ES-I3 (cell line): ENCODE measurements at regions not wholly inside any gene's neighbourhood (a gene's known extent, or its start where the extent isn't known, plus 50 kb on each side); places are given as distances from the start of the nearest gene placed in this dataset.

Source experiments
- H3K36me3 ChIP-seq: 2 replicates; pipeline ENCODE4 v1.6.1; 2013; ENCODE audit warnings: mild to moderate bottlenecking, low read length, control low read depth, moderate library complexity; ENCODE audit not compliant: insufficient read depth
- H3K4me1 ChIP-seq: 2 replicates; pipeline ENCODE4 v1.6.1; 2013; ENCODE audit warnings: mild to moderate bottlenecking, control low read depth, low read length; ENCODE audit not compliant: insufficient read depth
- H3K9ac ChIP-seq: 2 replicates; pipeline ENCODE4 v1.6.1; 2013; ENCODE audit warnings: low read depth, mild to moderate bottlenecking, low read length, moderate library complexity
- H3K9me3 ChIP-seq: 2 replicates; pipeline ENCODE4 v1.6.1; 2013; ENCODE audit warnings: mild to moderate bottlenecking, low read length, moderate library complexity; ENCODE audit not compliant: control insufficient read depth, insufficient read depth

DNA sequence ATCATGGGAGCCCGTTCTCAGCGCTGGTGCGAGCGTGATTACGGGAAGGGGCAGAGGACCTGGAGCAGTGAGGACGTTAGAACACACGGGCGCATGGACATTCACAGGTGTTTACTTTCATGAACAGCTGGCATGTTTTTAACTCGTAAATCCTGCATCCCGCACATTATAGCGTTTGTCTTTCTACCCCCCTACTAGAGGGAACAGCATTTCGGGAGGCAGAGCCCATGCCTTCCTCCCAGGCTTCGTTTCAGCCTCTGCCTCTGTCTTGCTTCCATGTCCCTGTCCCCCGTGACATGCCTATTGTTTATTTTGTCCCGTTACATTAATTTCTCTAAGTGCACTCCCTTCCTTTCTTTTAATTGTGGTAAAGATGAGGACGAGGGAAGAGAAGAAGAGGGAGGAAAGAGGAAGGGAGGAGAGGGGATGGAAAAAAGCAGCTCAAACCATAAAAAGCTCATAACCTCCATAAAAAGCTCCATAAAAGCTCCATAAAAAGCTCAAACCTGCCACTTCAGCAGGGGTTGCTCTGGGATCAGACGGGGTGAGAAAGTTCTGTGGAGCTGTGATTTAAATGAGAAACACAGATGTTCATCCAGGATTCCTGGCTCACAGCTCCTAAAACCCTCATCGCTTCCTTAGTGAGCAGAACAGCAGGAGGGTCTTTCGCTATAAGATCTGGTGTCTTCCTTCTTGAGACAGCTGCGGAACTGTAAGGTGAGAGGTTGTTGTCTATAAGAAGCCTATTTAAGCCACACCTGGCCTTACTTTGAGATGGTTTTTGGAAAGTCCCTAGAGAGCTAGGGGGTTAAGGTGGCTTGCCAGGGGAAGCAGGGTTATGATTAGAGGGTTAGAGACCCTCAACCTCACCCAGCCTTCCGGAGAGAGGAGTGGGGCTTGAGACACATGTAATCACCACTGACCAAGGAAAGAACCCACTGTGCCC lies 66.6 kb upstream of the SNTG2 start:
- no peaks in the 10 kb centered on the region for H3K9me3 ChIP-seq
- H3K4me1 ChIP-seq: peaks cover 9% of the 10 kb centered on the region; the same call in 1 of the 2 replicates
- no peak overlapping the region for H3K9ac ChIP-seq
- no peaks in the 10 kb centered on the region for H3K36me3 ChIP-seq

DNA sequence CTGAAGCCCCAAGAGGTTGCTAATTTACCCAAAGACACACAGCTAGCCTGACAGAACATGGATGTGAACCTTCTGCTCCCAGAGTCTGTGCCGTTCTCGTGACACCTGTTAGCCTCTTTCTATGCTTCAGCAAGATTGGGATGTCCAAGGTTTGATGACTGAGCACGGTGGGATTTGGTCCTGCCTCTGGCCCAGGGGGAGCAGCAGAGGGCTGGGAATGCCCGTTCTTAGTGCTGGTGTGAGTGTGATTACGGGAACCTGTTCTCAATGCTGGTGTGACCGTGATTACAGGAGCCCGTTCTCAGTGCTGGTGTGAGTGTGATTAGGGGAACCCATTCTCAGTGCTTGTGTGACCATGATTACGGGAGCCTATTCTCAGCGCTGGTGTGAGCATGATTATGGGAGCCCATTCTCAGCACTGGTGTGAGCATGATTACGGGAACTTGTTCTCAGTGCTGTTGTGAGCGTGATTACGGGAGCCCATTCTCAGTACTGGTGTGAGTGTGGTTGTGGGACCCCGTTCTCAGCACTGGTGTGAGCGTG lies 67.3 kb upstream of the SNTG2 start:
- Histone ChIP-seq H3K4me1 (peaks cover 9% of the 10 kb centered on the region; the same call in 1 of the 2 replicates), H3K9me3 (no peaks in the 10 kb centered on the region), H3K36me3 (no peaks in the 10 kb centered on the region), H3K9ac (no peak overlapping the region)

DNA sequence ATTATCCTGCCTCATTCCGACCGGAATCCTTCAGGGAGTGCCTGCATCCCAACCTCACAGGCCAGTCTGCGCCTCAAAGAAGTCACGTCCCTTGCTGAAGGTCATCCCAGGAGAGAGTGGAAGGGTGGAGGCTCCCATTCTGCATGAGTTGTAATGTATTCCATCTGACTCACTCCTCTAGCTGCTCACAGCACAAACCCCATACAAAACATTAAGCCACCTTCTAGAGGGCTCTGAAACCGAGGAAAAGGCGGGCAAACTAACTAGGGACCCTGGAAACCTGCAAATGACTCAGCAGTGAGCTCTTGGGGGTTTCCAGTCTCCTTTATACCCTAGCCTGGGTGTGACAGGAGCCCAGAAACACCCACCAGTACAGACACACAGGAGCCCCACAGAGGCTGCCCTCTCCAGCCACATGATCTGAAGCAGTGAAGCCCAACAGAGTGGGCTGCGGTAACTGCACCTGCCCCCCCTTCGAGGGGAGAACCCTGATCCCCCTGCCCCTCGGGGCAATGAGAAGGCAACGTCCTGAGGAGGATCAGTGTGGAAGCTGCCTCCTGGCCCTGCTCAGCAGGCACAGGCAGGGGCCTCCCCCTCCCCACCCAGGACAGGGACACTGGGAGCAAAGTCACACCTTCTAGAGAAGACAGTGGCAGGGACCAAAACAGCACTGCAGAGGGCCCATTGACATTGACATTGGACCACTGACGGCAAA lies 69.3 kb upstream of the SNTG2 start:
- Histone ChIP-seq H3K36me3 (no peaks in the 10 kb centered on the region), H3K9ac (no peak overlapping the region), H3K9me3 (no peaks in the 10 kb centered on the region), H3K4me1 (peaks cover 9% of the 10 kb centered on the region; the same call in 1 of the 2 replicates)

DNA sequence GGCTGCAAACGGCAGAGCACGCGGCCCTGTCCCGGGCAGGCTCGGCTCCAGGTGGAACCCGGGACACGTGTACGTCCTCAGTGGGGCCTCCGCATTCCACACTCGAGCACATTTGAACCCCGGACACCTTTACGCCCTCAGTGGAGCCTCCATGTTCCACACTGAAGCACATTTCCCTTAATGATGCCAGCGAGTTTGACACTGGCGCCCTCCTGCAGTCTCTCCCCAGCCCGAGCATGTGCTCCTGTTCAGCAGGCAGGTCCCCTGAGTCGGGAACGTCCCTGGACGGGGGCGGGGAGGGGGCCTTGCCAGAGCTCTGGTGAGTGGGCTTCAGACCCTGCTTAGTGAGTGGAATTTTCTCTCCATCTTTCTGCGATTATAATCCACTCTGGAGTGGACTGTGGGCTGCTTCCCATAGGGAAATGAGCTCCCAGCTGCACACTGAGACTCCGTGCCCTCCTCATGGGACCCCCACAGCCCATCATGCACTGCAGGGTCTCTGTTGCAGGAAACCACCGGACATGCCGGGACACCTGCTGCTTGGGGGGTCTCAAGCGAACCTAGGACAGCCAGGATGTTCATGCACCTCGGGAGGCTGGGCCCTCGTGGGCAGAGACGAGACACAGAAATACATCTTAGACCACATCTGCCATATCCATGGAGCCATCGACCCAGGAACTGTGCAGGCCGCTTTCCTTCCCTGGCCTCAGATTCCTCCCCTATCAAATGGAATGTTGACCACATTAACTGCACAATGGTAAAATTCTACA lies 70.3 kb upstream of the SNTG2 start:
- Histone ChIP-seq H3K4me1 (peaks cover 9% of the 10 kb centered on the region; the same call in 1 of the 2 replicates), H3K9me3 (no peaks in the 10 kb centered on the region), H3K36me3 (no peaks in the 10 kb centered on the region), H3K9ac (no peak overlapping the region)

DNA sequence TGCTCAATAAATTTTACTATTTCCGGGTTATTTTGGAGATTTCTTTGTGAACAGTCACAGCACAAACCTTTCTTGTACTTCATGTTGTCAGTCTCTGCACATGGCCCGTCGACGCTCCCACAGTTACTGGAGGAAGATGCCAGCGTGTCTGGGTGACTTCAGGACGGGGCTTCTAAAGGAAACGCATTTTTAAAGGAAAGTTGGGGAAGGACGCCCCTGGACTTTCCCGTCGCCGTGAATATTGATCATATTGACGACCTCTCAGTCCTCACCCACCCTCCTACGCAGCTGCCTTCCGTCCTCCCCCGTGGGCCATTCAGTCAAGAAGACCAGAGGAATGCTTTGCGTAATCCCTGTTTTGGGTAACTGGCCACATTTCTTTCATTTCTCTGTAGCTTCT lies 71.1 kb upstream of the SNTG2 start:
- Histone ChIP-seq H3K9ac (no peak overlapping the region), H3K4me1 (peaks cover 9% of the 10 kb centered on the region; the same call in 1 of the 2 replicates), H3K36me3 (no peaks in the 10 kb centered on the region), H3K9me3 (no peaks in the 10 kb centered on the region)

DNA sequence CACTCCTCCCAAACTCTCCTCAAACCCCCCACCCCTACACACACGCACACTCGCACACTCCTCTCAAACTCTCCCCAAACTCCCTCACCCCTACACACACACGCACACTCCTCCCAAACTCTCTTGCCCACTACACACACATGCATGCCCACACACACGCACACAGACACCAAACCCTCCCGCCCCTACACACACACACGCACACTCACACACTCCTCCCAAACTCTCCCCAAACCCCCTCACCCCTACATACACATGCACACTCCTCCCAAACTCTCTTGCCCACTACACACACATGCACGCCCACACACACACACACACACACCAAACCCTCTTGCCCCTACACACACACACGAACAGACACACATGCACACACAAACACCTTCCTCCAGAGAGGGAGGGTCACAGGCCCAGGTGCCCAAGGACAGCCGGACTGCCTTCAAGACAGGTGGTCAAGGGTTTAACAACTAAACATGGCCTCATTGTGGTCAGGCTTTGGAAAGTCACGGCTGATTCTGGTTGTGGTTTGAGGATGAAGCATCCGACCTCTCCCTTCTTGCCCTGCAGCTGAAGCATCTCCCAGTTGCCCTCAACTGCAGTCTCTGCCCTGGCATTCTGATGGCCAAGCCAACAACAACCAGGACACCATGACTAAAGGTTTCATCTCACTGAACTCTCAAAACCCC lies 72.3 kb upstream of the SNTG2 start:
- H3K9me3 ChIP-seq: no peaks in the 10 kb centered on the region

DNA sequence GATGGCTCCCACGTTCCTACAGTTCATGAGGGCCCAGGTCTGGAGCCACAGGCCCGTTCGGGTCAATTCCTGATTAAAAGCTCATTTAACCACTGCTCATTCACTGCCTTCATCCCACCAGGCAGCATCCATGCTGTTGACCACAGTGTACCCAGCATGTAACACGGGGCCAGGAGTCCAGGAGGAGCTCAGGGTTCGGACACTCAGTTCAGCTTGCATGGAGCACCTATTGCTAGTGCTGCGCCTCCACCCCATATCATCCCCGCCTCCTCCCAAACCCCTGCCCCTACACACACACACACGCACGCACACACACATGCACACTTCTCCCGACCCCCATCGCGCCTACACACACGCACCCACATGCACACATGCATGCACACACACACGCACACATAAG lies 72.9 kb upstream of the SNTG2 start:
- Histone ChIP-seq H3K4me1 (peaks cover 9% of the 10 kb centered on the region; the same call in 1 of the 2 replicates), H3K36me3 (no peaks in the 10 kb centered on the region), H3K9me3 (no peaks in the 10 kb centered on the region), H3K9ac (no peak overlapping the region)

More for the DNA sequence above, 72.3 kb upstream of the SNTG2 start:
- Histone ChIP-seq H3K36me3 (no peaks in the 10 kb centered on the region), H3K4me1 (peaks cover 9% of the 10 kb centered on the region; the same call in 1 of the 2 replicates), H3K9ac (no peak overlapping the region)

DNA sequence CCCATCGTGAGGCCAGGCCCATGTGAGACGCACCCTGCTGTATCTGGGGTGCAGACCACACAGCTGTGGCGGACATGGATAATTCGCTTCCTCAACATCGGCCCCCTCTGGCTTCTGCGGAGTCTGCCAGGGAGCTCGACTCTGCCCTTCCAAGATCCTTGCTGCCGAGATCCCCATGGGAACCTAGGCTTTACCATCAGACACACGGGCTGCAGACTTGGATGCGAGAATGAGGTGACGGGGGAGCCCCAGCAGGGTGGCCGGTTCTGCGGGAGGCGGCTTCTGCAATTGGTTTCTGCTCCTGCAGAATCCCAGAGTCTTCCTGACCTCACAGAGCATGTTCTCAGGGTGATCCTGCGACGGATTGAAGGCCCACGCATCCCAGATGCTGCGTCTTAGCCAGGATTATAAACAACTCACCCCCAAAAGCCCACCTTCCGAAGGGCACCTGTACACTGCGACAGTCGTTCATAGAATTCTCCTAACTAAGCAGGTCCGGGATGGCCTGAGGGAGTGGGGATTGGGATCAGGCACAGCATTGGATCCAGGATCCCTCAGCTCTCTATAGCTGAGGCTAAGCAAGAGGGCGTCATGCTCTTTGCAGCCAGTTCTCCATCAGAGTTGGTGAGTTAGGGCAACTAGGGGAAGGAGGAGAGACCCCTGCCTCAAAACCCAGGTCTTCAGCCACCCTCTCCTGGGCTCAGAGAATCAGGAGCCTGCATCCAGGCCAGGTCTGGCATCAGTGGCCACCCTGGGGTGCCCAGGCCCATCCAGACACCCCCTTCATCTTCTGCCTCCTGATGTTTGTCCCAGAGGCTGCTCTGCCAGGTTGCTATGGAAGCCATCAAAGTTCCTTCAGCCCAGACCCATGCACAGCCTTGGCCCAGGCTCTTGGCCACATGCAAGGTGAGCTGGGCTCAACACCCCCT lies 74.7 kb upstream of the SNTG2 start:
- no peaks in the 10 kb centered on the region for H3K36me3 ChIP-seq
- no peak overlapping the region for H3K9ac ChIP-seq
- H3K9me3 ChIP-seq: no peaks in the 10 kb centered on the region
- peaks cover 2% of the 10 kb centered on the region; the same call in 1 of the 2 replicates for H3K4me1 ChIP-seq

DNA sequence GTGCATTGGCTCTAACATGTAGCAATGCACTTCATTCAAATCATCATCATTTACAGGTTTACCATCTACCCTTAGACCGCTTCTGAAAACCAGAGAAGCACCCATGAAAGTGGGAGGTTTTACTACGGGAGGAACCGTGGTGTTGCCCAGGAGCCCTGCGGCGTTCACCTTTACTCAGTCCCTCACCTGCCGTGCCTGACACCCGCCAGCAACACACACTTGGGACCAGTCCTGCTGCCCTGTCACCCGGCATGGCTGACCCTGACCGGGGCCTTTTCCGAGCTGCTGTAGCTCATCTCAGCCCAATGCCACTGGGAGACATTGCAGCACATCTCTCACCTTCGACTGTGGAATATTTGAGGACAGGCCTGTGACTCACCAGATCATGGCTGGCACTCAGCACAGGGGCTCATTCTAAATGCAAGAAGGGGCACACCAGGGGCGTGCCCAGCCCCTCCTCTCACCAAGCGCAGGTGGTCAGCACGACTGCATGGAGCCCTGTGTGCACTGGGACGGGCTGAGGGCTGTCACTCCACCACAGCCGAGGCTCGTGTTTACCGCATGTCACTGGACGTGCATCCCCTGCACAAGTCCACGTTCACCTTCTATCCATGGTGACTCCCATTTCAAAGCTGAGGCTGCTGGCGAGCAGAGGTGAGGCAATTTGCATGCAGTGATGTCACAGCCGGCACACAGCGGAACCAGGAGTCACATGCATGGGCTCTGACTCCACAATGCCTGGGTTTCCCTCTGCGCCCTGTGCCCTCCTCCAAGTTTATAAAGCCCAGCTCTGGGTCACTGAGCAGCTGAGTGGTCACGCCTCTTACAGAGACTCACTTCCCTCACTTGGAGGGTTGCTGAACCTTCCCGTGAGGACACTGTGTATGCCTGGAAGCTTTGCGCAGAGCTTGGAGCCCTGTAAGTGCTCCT lies 76.7 kb upstream of the SNTG2 start:
- H3K9me3 ChIP-seq: no peaks in the 10 kb centered on the region
- no peaks in the 10 kb centered on the region for H3K36me3 ChIP-seq
- no peaks in the 10 kb centered on the region for H3K4me1 ChIP-seq
- no peak overlapping the region for H3K9ac ChIP-seq

DNA sequence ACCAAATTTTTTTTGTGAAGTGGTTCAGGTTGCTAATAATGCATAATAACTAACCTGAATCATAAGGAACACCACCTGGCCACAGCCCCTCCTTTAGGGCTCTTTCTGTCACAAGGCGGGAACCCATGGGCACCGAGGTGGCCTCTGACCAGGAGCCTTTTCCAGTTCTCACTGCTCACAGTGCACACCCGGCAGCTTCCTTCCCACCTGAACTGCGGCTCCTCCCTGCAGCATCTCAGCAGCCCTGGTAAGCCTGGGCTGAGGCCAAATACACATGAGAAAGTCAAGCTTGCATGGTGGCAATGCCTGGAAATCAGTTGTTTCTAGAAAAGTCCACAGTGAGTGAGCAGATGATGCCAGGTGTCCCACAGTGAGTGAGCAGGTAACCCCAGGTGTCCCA lies 77.6 kb upstream of the SNTG2 start:
- Histone ChIP-seq H3K9me3 (no peaks in the 10 kb centered on the region), H3K36me3 (no peaks in the 10 kb centered on the region), H3K9ac (no peak overlapping the region), H3K4me1 (no peaks in the 10 kb centered on the region)

DNA sequence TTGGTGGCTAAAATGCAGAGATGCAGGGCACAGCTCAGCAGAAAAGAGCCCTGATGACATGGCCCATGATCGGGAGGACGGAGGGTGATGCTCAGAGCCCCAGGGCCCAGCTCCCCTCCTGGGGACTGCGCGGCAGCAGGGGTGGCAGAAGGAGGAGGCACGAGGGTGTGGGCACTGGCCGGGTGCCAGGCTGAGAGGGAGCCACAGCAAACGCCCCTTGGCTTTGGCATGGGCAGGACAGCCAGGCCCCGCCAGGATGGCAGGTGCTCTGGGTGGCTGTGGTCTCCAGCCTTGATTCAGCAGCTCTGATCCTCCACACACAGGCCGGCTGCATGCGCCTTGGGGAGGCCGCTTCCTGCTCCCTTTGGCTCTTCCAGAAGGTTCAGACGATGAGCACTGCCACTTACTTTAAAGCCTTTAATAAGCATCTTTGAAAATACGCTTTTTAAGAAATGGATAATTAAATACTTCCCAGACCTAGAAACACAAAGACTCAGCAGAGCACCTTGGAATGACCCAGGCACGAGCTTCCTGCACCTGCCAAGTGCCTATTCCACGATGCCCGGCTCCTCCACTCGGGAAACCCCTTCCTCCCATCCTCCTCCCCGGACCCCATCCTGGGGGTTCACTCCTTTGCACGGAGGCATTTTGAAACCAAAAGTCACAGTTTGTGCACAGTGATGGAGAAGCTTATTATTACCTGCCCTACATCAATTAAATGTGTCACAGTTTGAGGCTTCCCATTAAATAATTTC lies 78.5 kb upstream of the SNTG2 start:
- Histone ChIP-seq H3K4me1 (no peaks in the 10 kb centered on the region), H3K36me3 (no peaks in the 10 kb centered on the region), H3K9me3 (no peaks in the 10 kb centered on the region), H3K9ac (no peak overlapping the region)
